ENCODE measurements at regions not wholly inside any gene's neighbourhood (a gene's known extent, or its start where the extent isn't known, plus 50 kb on each side); places are given as distances from the start of the nearest gene placed in this dataset.
A peak's percentile ranks its signal among the peaks of the same experiment; 100 is the strongest.

DNA sequence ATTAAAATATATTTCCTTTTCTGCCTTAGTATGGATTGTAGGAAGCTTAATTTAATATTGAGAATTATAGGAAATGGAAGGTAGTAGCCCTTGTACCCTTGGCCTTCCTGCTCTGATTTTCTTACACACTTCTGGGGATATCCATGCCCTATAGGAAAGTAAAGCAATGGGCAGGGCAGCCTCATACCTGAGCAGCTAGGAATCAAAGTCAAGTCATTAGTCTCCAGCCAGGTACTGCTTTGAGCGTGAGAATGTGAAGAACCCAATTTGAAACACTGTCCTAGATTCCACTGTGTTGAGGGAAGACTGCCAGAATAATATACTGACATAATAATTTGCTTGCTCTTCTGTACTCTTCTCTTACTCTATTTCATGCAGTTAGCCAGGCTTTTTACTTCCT is 51.0 kb upstream of the L3MBTL3 start:
- no peak for DNase-seq

DNA sequence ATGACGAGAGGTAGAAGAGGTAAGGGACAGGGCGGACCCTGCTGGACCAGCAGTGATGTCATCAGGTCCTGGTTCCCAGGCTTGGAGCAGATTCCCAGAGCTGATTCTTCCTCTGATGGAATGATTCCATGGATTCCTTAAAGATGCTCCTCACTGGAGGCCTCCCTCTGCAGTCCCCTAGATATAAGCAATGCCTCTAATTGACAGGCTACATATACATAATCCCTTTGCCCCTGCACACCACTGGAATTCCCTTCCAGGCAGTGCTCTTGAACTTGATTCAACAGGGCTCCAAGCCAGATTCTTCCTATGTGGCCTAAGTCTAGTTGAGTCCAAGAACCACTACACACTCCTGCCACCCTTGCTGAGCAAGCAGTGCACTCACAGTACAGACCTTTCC is 52.3 kb upstream of the L3MBTL3 start:
- DNase-seq: no peak

DNA sequence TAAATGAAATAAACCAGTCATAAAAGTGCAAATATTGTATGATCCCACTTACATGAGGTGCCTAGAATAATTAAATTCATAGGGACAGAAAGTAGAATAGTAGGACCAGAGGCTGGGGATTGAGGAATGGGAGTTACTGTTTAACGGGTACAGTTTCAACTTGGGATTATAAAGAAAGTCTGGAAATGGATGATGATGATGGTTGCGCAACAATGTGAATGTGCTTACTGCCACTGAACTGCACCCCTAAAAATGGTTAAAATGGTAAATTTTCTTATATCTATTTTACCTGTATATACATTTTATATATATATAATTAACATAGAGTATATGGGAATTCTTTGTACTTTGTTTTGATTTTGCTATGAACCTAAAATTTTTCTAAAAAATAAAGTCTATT is 53.3 kb upstream of the L3MBTL3 start:
- no peak for DNase-seq

DNA sequence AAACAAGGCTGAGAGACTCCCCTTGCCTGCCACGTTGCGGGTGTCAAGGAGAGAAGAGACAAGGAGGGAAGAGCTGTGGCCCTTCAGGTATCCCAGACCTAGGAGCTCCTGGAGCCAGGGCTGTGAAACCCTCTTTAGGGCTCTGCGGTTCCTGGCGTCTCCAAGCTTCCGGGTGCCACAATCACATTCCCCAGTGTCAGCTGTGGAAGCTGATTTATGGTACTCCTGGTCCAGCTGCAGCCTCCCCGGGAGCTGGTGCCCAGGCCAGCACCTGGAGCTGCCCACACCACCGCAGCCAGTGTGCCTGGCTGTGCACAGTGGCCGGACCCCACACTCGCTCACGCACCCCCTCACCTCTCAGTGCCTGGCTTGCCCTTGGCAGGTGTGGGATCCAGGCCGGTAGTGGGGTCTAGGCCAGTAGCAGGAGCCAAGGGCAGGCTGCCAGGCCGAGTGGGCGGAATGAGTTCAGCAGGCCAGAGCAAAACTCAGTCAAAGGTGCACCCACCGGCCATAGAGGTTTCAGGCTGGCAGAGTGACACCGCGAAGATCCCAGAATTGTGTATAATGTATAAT is 58.9 kb upstream of the L3MBTL3 start:
- no peak for DNase-seq

DNA sequence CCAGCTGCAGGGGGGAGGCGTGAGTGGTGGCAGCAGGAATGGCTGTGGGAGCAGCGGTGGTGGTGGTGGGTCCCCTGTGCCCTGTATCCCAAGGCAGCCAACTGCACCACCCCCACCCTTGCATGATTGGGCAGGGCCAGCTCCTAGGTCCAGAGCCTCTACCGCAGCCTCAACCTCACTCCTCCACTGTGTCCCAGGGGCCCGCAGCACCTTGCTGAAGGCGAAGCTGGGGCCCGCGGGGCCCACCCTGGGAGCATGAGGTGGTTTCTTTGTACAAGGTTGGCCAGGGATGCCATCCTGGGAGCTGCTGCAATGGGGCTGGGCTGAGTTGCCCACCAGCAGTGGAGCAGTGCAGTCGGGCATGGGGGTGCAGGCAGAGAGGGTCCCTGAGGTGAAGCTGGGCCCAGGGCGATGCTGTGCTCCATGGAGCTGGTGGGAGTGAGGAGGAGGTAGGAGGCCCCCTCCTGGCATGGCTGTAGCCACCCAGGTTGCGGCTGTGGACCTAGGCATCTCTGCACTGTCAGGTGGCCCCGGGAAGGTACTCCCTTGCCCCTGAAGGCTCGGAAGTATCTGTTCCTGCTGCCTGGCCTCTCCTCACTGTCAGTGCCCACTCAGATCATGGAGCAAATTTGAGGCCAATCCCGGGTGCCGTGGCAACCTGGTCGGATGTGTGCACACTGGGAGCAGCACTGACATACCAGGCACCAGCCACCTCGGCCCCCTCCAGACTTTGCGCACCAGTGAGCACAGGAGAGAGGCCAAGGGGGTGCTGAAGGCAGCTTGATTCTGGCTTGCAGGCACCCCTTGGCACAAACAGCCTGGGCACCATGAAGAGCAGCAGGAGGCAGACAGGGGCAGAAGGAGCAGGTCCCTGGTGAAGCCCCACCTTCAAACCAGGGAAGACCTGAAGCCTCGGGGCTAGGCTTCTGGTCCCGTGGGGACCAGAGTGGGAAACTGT is 60.2 kb upstream of the L3MBTL3 start:
- DNase-seq: no peak

DNA sequence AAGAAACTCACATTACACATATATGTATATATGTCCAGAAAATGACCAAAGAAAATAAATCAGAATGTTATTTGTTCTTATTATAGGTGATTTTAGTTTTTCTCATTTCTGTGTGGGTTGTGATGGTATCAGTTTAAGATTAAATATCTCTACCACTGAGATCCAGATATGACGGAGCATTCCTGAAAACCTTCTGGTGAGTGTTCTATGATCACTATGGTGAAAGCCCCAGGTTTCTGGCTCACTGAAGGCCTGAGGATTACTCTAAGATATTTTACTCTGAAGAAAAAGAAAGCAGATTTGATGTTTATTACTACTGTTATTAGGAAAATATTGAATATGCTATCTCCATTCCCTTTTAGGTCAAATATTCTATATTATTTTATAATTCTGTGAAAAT is 62.8 kb upstream of the L3MBTL3 start:
- DNase-seq: no peak

DNA sequence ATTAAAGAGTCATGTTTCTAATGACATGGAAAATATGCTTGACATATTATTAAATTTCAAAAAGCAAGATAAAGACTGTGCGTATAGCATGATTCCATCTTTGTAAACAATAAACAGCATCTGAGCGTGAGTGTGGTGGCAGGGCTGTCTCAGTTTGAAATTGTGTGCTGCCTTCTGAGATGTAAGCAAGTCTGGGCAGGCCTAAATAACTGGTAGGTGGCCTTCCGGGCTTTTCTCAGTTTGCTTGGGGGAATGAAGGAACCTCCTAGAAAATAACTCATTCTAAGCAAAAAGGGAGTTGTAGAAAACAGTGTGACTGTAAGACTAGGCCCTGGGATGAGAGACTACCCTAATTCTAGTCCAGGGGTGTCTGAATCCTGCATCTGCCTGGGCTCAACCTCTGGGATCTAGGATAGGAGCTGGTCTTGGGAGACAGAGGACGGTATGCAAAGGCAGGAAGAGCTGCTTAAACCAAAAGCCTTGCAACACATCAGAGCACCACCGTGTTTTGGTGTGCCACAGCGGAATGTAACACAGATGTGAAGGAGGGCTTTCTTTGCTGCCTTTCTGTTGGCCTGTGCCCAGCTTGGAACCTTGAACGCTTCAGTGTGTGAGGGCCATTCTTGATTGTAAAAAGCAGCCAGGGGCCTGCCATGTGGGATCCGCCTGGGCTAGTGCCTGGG is 63.5 kb upstream of the L3MBTL3 start:
- DNase-seq: no peak

DNA sequence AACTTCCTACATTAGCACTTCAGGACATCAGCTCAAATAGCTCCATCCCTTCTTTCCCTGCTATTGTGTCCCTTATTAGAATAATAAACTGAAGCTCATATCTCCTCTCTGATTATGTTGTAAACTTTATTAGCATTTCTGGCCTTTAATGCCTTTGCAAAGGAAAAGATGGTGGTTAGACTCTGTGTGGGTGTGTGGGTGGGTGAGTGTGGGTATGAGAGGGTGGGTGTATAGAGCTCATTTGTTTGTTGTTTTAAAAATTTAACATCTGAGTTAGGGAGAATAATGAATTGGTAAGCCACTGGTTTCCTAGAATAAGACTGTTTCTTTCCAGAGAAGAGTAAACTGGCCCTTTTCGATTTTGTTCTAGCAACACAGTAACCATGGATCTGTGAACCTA is 70.6 kb upstream of the L3MBTL3 start:
- no peak for DNase-seq

DNA sequence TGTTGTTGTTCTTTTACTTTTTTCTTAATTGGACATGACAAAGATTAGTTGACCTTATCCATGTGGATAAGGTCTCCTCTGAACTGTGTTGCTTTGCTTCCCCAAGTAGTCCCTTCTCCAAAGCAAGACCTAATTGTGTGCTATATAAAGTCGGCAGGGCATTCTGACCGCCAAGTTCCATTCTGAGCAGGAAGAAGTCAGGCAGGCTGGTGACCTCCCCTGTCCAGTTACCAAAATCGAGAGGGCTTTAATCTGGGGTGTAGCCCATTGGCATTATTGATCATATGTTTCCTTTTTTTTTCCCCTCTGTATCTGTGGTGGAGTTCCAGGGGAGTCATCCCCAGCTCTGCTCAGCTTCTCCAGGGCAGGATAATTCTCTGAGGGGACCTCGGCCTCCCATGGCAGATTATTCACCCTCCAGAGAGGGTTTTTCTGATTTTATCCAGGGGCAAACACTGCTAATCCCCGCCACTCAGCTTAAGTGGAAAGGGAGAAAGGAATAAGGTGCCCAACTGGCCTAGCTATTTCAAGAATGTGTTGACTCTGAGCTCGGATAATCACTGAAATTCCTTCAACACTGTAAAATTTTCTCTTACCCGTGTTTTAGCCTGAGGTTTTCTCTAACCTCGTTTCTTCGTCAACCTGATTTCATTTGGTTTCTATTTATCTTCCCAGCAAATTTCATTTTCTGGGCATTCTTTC is 71.8 kb upstream of the L3MBTL3 start:
- DNase-seq: no peak

DNA sequence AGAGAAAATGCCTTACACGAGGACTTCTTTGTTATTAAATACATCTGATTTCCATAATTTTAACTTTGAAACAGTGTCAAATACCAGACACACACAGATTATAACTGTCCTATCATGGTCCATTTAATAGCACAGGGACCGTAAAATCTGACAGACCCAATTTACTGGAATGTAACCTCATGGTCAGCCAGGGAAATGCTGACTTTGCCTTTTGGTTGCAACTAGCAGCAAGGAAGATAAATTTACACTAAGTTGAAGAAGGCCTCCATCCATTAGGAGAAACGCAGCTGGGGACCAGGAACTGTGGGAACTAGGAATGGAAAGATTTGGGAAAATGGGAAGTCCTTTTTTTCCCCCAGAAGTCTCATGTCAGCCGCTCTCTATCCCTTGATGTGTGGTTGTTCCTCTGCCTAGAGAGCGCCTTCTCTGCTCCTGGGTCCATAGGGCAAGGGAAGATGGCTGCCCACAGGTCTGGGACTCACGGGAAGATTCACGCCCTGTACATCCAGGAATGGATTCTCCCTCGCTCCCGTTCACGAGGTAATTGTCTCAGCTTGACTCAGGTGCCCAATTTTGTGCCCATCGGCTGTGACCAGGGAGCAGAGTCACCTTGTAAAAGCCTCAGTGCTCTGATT is 74.6 kb upstream of the L3MBTL3 start:
- DNase-seq: no peak

DNA sequence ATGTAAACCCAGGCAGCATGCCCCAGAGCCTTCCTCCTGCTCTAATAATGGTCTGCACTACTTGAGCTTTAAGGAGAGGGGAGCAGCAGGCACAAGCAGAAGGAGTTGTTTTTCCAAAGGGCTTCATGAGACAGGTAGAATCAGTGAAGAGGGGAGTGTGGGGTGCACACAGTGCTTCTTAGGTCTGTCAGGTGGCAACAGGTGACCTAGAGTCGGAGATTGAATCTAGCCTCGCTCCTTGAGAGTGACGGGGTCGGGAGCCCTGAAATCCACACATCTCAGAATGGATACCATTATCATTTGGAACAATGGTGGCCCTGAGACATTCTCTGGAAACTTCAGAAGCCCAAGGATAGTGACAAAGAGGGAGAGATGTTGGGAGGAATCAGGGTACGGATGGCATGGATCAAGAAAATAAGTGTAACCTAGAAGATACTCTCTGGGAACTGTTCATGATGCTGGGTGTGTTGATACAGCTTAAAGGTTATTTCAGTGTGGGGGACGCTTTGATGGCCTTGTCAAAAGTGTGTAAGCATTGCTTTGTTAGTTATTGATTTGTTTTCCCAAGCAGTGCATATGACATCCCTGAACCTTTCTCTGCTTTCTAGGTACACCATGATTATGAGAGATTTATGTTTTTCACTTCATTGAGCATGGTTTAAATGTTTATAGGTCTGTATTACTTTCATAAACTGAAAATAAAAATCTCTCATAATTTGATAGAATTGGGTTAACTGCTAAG is 77.8 kb upstream of the L3MBTL3 start:
- no peak for DNase-seq

DNA sequence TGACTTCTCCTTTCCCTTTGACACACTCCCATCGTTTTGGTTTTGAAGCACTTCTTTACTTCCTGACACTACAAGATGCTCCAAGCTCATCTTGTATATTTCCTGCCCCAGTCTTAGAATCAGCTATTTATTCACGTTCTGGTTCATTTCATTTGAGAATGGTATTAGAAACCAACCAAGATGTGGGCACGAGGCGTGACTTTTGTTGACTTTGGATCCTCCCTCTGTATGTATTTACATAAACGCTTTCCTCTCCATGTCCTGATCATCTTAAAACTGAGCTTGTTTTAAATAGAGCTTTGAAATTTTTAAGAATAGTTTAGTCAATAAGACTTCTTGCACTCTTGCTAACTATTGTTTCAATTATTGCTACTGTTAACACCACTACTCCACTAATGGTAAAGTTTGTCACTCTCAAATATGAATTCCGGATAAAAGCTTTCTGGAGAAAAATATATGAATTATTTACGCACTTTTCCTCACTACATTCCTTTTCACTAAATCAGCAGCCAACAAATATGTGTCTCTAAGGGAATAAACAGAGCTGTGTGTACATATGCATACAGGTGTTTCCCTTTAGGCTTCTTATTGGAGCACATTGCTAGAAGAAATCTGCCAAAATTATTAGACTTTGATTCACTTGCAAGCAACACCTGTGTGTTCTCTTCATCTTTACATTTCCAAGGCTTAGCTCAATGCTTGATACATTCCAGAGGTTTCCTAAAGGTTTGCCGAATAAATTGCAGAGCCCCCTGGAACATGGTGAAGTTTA is 77.3 kb upstream of the TMEM244 start:
- no peak for DNase-seq

DNA sequence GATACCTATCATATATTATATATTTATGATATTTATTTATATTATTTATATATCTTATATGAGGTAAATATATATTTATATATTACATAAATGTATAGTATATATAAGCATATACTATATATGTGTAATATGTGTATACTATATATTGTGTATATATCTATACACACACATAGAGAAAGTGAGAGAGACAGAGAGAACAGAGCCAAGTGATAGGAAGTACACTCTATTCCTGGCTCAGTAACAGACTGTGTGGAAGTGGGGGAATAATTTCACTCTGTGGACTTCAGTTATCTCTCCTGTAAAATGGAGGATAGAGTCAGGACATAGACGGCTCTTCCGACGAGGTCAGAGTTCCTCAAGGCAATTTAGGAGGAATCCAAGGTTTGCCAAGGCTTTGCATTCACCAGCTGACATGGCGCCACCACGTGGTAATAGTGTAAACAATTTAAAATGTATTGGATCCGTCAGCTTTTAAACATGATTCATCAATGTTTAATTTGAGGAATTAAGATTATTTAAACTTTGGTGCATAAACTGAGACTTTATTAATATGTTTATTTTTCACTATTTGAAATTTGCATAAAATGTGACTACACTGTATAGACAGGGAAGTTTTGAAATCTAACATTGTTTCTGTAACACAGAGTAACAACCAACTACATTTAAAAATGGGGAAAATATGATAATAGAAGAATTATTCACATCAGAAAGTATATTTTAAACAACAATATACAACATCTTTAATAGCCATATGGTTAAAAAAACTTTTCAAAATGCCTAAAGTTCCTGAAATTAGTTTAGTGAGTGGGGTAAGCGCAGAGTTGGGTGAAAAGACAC is 75.4 kb upstream of the TMEM244 start:
- DNase-seq: peak; percentile 89

DNA sequence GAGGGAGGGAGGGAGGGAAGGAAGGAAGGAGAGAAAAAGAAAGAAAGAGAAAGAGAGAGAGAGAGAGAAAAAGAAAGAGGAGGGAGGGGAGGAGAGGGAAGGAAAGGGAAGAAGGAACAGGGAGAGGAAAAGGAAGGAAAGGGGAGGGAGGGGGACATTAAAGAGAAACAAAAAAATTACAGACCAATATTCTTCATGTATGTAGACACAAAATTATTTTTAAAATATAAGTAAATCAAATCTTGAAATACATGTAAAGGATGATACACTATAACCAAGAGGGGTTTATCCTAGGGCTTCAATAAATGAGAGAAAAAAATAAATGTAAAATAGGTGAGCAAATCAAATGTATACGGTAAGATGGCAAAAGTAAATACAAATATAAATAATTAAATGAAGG is 71.2 kb upstream of the TMEM244 start:
- DNase-seq: no peak

DNA sequence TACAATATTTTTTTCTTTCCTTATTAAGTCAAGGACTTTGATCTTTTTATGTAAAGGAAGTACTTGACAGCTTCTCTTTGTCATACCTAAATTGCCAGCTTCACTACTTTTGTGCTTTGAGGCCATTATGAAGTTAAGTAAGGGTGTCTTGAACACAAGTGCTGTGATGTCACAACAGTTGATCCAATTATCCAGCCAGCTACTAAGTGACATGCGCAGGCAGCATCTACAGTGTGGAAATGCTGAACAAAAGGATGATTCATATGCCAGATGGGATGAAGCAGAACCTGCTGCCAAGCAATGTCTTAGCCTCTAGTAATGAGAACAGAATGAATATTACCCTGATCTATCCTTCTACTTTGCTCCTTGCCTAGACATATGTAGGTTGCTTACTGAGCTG is 68.3 kb upstream of the TMEM244 start:
- DNase-seq: no peak

DNA sequence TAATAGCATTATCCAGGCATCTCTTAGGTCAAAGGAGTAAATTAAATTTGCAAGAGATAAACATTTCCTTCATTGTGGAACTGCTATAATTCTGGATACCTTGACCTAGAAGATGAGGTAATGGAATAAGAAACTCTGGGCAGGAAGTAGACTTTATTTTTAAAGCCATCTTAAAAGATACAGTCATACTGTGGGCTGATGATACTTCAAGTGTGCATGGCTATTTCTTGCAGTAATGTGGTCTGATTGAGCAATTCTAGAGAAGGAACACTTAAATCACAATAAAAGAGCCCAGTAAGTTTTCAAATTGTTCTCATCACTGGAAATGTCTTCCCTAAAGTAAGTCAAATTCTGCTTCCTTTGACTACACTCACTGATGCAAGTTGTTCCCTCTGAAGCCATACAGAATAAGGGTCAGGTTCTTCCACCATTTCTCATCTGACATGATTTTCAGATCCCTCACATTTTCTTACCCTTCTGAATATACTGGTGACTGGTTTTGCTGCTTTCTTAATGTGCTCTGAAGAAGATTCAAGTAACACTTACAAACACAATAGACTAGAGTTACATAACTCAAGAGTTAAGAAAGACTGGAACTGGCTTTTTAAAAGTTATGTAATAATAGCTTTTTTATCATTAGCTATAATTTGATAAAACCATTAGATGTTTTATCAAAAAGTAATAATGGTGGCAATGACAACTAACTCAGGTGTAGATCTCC is 62.6 kb upstream of the TMEM244 start:
- DNase-seq: peak; percentile 15

DNA sequence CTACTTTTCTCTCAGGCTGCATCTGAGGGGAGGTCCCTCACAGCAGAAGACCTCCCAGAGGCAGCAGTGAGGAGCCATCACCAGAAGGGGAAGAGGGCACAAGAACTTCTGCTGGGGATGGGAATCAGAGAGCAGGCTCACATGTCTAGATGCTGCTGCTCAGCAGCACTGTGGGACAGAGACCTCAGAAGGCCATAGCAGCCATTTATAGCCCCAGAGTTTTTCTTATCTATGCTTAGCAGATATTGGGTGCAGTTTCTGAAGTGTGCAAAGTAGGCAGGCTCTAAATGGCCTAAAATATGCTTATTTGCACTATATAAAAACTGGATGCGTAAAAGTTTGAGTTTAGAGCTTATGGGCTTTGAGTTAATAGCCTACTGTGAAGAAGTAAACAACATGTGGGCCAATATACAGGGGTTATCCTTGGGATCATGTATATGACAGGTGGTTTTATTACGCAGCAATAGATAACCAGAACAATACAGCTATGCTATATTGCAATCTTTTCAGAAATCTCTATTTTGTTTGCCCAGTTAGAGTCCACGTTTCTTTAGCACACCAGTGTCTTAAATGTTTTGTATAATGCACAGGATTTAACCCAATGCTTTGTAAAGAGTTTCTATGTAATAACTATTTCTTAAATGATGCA is 60.2 kb upstream of the TMEM244 start:
- DNase-seq: peak; percentile 62

DNA sequence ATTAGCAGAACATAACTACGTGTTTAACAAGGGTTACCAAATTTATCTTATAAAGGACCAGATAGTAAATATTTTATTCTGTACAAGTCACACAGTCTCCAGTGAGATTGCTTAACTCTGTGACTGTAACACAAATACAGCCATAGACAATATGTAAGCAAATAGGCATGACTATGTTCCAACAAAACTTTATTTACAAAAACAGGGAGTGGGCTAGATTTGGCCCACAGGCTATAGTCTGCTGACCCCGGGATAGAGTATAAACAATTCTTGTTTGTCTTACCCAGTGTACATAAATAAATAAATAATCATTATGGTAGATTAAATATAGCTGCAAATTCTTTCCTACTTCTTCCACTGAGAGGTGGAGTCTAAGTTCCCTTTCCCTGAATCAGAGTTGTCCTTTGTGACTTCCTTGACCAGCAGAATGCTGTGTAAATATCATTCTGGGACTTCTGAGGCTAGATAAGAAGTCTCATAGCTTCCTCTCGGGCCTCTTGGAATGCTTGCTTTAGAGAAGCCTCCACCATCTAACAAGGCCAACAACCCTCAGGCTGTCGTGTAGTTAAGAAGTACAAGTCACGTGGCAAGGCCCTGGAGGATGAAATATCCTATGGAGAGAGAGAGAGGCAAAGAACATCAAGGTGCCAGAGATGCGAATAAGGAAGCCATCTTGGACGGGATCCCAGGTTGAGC is 59.1 kb upstream of the TMEM244 start:
- DNase-seq: peak; percentile 28

Measured in OCI-M1 (cell line).